ENCODE measurements at regions not wholly inside any gene's neighbourhood (a gene's known extent, or its start where the extent isn't known, plus 50 kb on each side); places are given as distances from the start of the nearest gene placed in this dataset.

DNA sequence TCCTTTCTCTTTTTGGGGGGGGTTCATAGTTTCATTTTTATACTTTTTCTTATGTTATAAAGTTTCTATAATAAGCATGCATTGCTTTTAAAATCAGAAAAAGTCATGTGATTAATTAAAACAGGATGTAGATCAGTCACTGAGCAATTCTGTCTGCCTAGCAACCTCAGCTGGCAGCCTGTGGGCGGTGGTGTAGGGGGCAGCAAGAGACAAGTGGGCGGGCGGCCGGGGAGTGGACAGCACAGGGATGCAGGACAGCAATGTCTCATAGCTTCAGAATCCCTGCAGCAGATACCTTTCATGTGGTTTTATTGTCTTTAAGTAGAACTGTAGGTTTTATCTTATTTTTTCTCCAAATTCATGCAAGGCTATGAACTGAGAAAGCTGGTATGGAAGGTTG lies 101.9 kb upstream of the S1PR3 start:
- Histone ChIP-seq H3K27ac (ENCODE audit: low read depth, low read length) (no peak overlapping the region), H3K79me2 (ENCODE audit: insufficient read depth, low read length) (no peaks in the 10 kb centered on the region), H3K36me3 (ENCODE audit: low read length) (no peaks in the 10 kb centered on the region), H2AFZ (ENCODE audit: low read depth, low read length, severe bottlenecking) (no peak overlapping the region), H3K4me3 (ENCODE audit: insufficient read depth, low read length, poor library complexity, severe bottlenecking) (no peak overlapping the region), H3K4me2 (ENCODE audit: low read depth, low read length, poor library complexity, severe bottlenecking) (no peak overlapping the region), H3K27me3 (ENCODE audit: low read length) (no peaks in the 10 kb centered on the region), H3K9ac (ENCODE audit: low read length) (no peak overlapping the region), H3F3A (ENCODE audit: insufficient read depth) (no peaks in the 10 kb centered on the region), H3K9me2 (replicated peaks; ENCODE audit: insufficient read depth, low read length) (no peaks in the 10 kb centered on the region), H3K9me3 (ENCODE audit: insufficient read depth, low read length) (no peaks in the 10 kb centered on the region), H4K20me1 (ENCODE audit: low read depth, low read length) (no peaks in the 10 kb centered on the region)
- TF ChIP-seq, protein P1, sequence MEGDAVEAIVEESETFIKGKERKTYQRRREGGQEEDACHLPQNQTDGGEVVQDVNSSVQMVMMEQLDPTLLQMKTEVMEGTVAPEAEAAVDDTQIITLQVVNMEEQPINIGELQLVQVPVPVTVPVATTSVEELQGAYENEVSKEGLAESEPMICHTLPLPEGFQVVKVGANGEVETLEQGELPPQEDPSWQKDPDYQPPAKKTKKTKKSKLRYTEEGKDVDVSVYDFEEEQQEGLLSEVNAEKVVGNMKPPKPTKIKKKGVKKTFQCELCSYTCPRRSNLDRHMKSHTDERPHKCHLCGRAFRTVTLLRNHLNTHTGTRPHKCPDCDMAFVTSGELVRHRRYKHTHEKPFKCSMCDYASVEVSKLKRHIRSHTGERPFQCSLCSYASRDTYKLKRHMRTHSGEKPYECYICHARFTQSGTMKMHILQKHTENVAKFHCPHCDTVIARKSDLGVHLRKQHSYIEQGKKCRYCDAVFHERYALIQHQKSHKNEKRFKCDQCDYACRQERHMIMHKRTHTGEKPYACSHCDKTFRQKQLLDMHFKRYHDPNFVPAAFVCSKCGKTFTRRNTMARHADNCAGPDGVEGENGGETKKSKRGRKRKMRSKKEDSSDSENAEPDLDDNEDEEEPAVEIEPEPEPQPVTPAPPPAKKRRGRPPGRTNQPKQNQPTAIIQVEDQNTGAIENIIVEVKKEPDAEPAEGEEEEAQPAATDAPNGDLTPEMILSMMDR (IDR thresholded peaks at IDR 0.05; ENCODE audit: insufficient read depth, low read length, poor library complexity, severe bottlenecking), result no peak
- TF ChIP-seq EZH2phosphoT487 (conservative IDR thresholded peaks at IDR 0.05; ENCODE audit: low read length), result no peak

GRCh38 chr9:88890546-88890945 lies 100.7 kb upstream of the S1PR3 start:
- Histone ChIP-seq H3K9me2 (replicated peaks; ENCODE audit: insufficient read depth, low read length) (no peaks in the 10 kb centered on the region), H3K36me3 (ENCODE audit: low read length) (no peaks in the 10 kb centered on the region), H3K79me2 (ENCODE audit: insufficient read depth, low read length) (no peaks in the 10 kb centered on the region), H3K4me2 (ENCODE audit: low read depth, low read length, poor library complexity, severe bottlenecking) (no peak overlapping the region), H3F3A (ENCODE audit: insufficient read depth) (no peaks in the 10 kb centered on the region), H3K9ac (ENCODE audit: low read length) (no peak overlapping the region), H3K4me3 (ENCODE audit: insufficient read depth, low read length, poor library complexity, severe bottlenecking) (no peak overlapping the region), H3K9me3 (ENCODE audit: insufficient read depth, low read length) (no peaks in the 10 kb centered on the region; the same call in 1 of the 2 replicates), H2AFZ (ENCODE audit: low read depth, low read length, severe bottlenecking) (no peak overlapping the region), H4K20me1 (ENCODE audit: low read depth, low read length) (no peaks in the 10 kb centered on the region), H3K27ac (ENCODE audit: low read depth, low read length) (no peak overlapping the region), H3K27me3 (ENCODE audit: low read length) (no peaks in the 10 kb centered on the region)
- TF ChIP-seq, protein P1 (IDR thresholded peaks at IDR 0.05; ENCODE audit: insufficient read depth, low read length, poor library complexity, severe bottlenecking), result no peak
- no peak for TF ChIP-seq EZH2phosphoT487 (conservative IDR thresholded peaks at IDR 0.05; ENCODE audit: low read length)

DNA sequence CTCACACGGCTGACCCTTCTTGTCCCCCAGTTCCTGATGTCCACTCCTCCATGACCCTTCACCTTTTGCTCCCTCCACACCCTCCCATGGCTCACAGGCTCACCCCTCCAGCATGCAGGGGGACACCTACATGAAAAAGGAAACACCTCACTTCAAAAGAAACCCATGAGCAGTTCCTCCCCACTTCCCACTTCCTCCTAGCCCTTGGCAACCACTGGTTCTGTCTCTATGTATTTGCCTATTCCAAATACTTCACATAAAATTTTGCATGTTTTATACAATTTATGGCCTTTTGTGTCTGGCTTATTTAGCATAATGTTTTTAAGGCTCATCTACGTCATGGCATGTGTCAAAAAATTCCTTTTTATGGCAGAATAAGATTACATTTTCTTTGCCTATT lies 100.2 kb upstream of the S1PR3 start:
- TF ChIP-seq EZH2phosphoT487 (conservative IDR thresholded peaks at IDR 0.05; ENCODE audit: low read length), result no peak
- TF ChIP-seq, protein P1 (IDR thresholded peaks at IDR 0.05; ENCODE audit: insufficient read depth, low read length, poor library complexity, severe bottlenecking), result no peak
- Histone ChIP-seq H3K36me3 (ENCODE audit: low read length) (no peaks in the 10 kb centered on the region), H3F3A (ENCODE audit: insufficient read depth) (no peaks in the 10 kb centered on the region), H3K4me3 (ENCODE audit: insufficient read depth, low read length, poor library complexity, severe bottlenecking) (no peak overlapping the region), H4K20me1 (ENCODE audit: low read depth, low read length) (no peaks in the 10 kb centered on the region), H2AFZ (ENCODE audit: low read depth, low read length, severe bottlenecking) (no peak overlapping the region), H3K27ac (ENCODE audit: low read depth, low read length) (no peak overlapping the region), H3K4me2 (ENCODE audit: low read depth, low read length, poor library complexity, severe bottlenecking) (no peak overlapping the region), H3K9me3 (ENCODE audit: insufficient read depth, low read length) (no peaks in the 10 kb centered on the region; the same call in 1 of the 2 replicates), H3K9ac (ENCODE audit: low read length) (no peak overlapping the region), H3K9me2 (replicated peaks; ENCODE audit: insufficient read depth, low read length) (no peaks in the 10 kb centered on the region), H3K27me3 (ENCODE audit: low read length) (no peaks in the 10 kb centered on the region), H3K79me2 (ENCODE audit: insufficient read depth, low read length) (no peaks in the 10 kb centered on the region)

Data from SU-DHL-6 (cell line).